T-helper 2 cell treated with Interferon-gamma antibody and Interleukin-4, amounts not matched to agents 5 μg/mL and 100 μg/mL, for 36 hours (primary cell): ENCODE measurements at regions not wholly inside any gene's neighbourhood (a gene's known extent, or its start where the extent isn't known, plus 50 kb on each side); places are given as distances from the start of the nearest gene placed in this dataset.
"Not testable (repeated sequence)": the region's sequence is repeated elsewhere in the genome, so short reads cannot be mapped to it uniquely, and the experiment has no call there.

Experiments
- DNase-seq: peaks from one replicate; pipeline ENCODE4 v3.0.0; 2021; ENCODE audit warnings: low spot score
- H3K27ac Mint-ChIP-seq: one replicate; pipeline ENCODE4 v1.8.0; 2021; ENCODE audit warnings: mild to moderate bottlenecking, mixed read lengths
- H3K27me3 Mint-ChIP-seq: one replicate; pipeline ENCODE4 v1.8.0; 2021; ENCODE audit warnings: low read depth, mixed read lengths
- H3K36me3 Mint-ChIP-seq: one replicate; pipeline ENCODE4 v1.8.0; 2021; ENCODE audit warnings: low read depth, mixed read lengths
- H3K4me1 Mint-ChIP-seq: one replicate; pipeline ENCODE4 v1.8.0; 2021; ENCODE audit warnings: low read depth, mixed read lengths
- H3K4me3 Mint-ChIP-seq: one replicate; pipeline ENCODE4 v1.8.0; 2022; ENCODE audit warnings: mild to moderate bottlenecking, moderate library complexity, mixed read lengths
- H3K9me3 Mint-ChIP-seq: one replicate; pipeline ENCODE4 v1.8.0; 2021; ENCODE audit warnings: mixed read lengths

GRCh38 chr7:119643558-119643957, 629.4 kb upstream of the KCND2 start:
- H3K36me3 Mint-ChIP-seq = no peaks in the 10 kb centered on the region
- no peak overlapping the region for H3K27ac Mint-ChIP-seq
- no peaks in the 10 kb centered on the region for H3K4me1 Mint-ChIP-seq
- no peak overlapping the region for H3K4me3 Mint-ChIP-seq
- H3K9me3 Mint-ChIP-seq = peaks cover 37% of the 10 kb centered on the region
- H3K27me3 Mint-ChIP-seq = no peaks in the 10 kb centered on the region
- DNase-seq = no peak

- no peak overlapping the region for H3K27ac Mint-ChIP-seq
- no peak for DNase-seq
- H3K4me3 Mint-ChIP-seq = no peak overlapping the region
- peaks cover 20% of the 10 kb centered on the region for H3K9me3 Mint-ChIP-seq
- no peaks in the 10 kb centered on the region for H3K36me3 Mint-ChIP-seq
- no peaks in the 10 kb centered on the region for H3K4me1 Mint-ChIP-seq
- H3K27me3 Mint-ChIP-seq = no peaks in the 10 kb centered on the region
Measured at GRCh38 chr7:119647286-119647685, 625.7 kb upstream of the KCND2 start.

GRCh38 chr7:119648752-119649151, 624.2 kb upstream of the KCND2 start:
- H3K27ac Mint-ChIP-seq, H3K36me3 Mint-ChIP-seq, H3K4me1 Mint-ChIP-seq, H3K4me3 Mint-ChIP-seq, H3K27me3 Mint-ChIP-seq, DNase-seq: not testable (repeated sequence)
- peaks cover 14% of the 10 kb centered on the region for H3K9me3 Mint-ChIP-seq

GRCh38 chr7:119660080-119660479, 612.9 kb upstream of the KCND2 start:
- no peaks in the 10 kb centered on the region for H3K4me1 Mint-ChIP-seq
- H3K36me3 Mint-ChIP-seq = no peaks in the 10 kb centered on the region
- no peak overlapping the region for H3K4me3 Mint-ChIP-seq
- H3K9me3 Mint-ChIP-seq = peaks cover 11% of the 10 kb centered on the region
- DNase-seq = no peak
- H3K27ac Mint-ChIP-seq = no peak overlapping the region
- no peaks in the 10 kb centered on the region for H3K27me3 Mint-ChIP-seq

GRCh38 chr7:119664601-119665000, 608.4 kb upstream of the KCND2 start:
- Mint-ChIP-seq H3K4me3 (no peak overlapping the region), H3K9me3 (peaks cover 33% of the 10 kb centered on the region), H3K27ac (no peak overlapping the region), H3K4me1 (no peaks in the 10 kb centered on the region), H3K36me3 (no peaks in the 10 kb centered on the region), H3K27me3 (no peaks in the 10 kb centered on the region)
- DNase-seq = no peak

- Mint-ChIP-seq H3K9me3 (peaks cover 34% of the 10 kb centered on the region), H3K4me3 (no peak overlapping the region), H3K27ac (no peak overlapping the region), H3K27me3 (no peaks in the 10 kb centered on the region), H3K36me3 (no peaks in the 10 kb centered on the region), H3K4me1 (no peaks in the 10 kb centered on the region)
- no peak for DNase-seq
Measured at GRCh38 chr7:119665796-119666195, 607.2 kb upstream of the KCND2 start.

- Mint-ChIP-seq H3K9me3 (peaks cover 5% of the 10 kb centered on the region), H3K27me3 (no peaks in the 10 kb centered on the region), H3K4me3 (no peak overlapping the region), H3K4me1 (no peaks in the 10 kb centered on the region), H3K36me3 (no peaks in the 10 kb centered on the region), H3K27ac (no peak overlapping the region)
- no peak for DNase-seq
Measured at GRCh38 chr7:119681336-119681735, 591.6 kb upstream of the KCND2 start.

GRCh38 chr7:119684763-119685162, 588.2 kb upstream of the KCND2 start:
- Mint-ChIP-seq H3K9me3 (peaks cover 3% of the 10 kb centered on the region), H3K27me3 (no peaks in the 10 kb centered on the region), H3K36me3 (no peaks in the 10 kb centered on the region), H3K4me3 (no peak overlapping the region), H3K4me1 (no peaks in the 10 kb centered on the region), H3K27ac (no peak overlapping the region)
- no peak for DNase-seq

- Mint-ChIP-seq H3K4me3 (no peak overlapping the region), H3K27ac (no peak overlapping the region), H3K4me1 (no peaks in the 10 kb centered on the region), H3K27me3 (no peaks in the 10 kb centered on the region), H3K9me3 (peaks cover 3% of the 10 kb centered on the region), H3K36me3 (no peaks in the 10 kb centered on the region)
- no peak for DNase-seq
Measured at GRCh38 chr7:119685906-119686305, 587.1 kb upstream of the KCND2 start.

- Mint-ChIP-seq H3K27ac (no peak overlapping the region), H3K4me3 (no peak overlapping the region), H3K27me3 (no peaks in the 10 kb centered on the region), H3K4me1 (no peaks in the 10 kb centered on the region), H3K36me3 (no peaks in the 10 kb centered on the region), H3K9me3 (peaks cover 3% of the 10 kb centered on the region)
- no peak for DNase-seq
Measured at GRCh38 chr7:119688831-119689230, 584.1 kb upstream of the KCND2 start.

GRCh38 chr7:119692541-119692940, 580.4 kb upstream of the KCND2 start:
- no peaks in the 10 kb centered on the region for H3K36me3 Mint-ChIP-seq
- no peak overlapping the region for H3K27ac Mint-ChIP-seq
- no peak overlapping the region for H3K4me3 Mint-ChIP-seq
- no peak for DNase-seq
- peaks cover 9% of the 10 kb centered on the region for H3K9me3 Mint-ChIP-seq
- no peaks in the 10 kb centered on the region for H3K4me1 Mint-ChIP-seq
- H3K27me3 Mint-ChIP-seq = no peaks in the 10 kb centered on the region

GRCh38 chr7:119694506-119694905, 578.5 kb upstream of the KCND2 start:
- Mint-ChIP-seq H3K36me3 (no peaks in the 10 kb centered on the region), H3K27me3 (no peaks in the 10 kb centered on the region), H3K4me3 (no peak overlapping the region), H3K4me1 (no peaks in the 10 kb centered on the region), H3K27ac (no peak overlapping the region), H3K9me3 (peaks cover 15% of the 10 kb centered on the region)
- DNase-seq = no peak

GRCh38 chr7:119696336-119696735, 576.6 kb upstream of the KCND2 start:
- no peak for DNase-seq
- H3K4me1 Mint-ChIP-seq = no peaks in the 10 kb centered on the region
- no peaks in the 10 kb centered on the region for H3K27me3 Mint-ChIP-seq
- H3K4me3 Mint-ChIP-seq = no peak overlapping the region
- H3K27ac Mint-ChIP-seq = no peak overlapping the region
- peaks cover 15% of the 10 kb centered on the region for H3K9me3 Mint-ChIP-seq
- no peaks in the 10 kb centered on the region for H3K36me3 Mint-ChIP-seq

GRCh38 chr7:119703895-119704294, 569.1 kb upstream of the KCND2 start:
- Mint-ChIP-seq H3K4me3 (no peak overlapping the region), H3K27me3 (no peaks in the 10 kb centered on the region), H3K9me3 (peaks cover 23% of the 10 kb centered on the region), H3K27ac (no peak overlapping the region), H3K4me1 (no peaks in the 10 kb centered on the region), H3K36me3 (no peaks in the 10 kb centered on the region)
- no peak for DNase-seq

- Mint-ChIP-seq H3K4me1 (no peaks in the 10 kb centered on the region), H3K27ac (no peak overlapping the region), H3K4me3 (no peak overlapping the region), H3K27me3 (no peaks in the 10 kb centered on the region), H3K36me3 (no peaks in the 10 kb centered on the region), H3K9me3 (peaks cover 20% of the 10 kb centered on the region)
- no peak for DNase-seq
Measured at GRCh38 chr7:119706608-119707007, 566.4 kb upstream of the KCND2 start.
